ENCODE measurements at regions not wholly inside any gene's neighbourhood (a gene's known extent, or its start where the extent isn't known, plus 50 kb on each side); places are given as distances from the start of the nearest gene placed in this dataset.
"Not testable (repeated sequence)": the region's sequence is repeated elsewhere in the genome, so short reads cannot be mapped to it uniquely, and the experiment has no call there.

GRCh38 chr17:30709561-30710275 is 114.8 kb downstream of the CRLF3 start:
- not testable (repeated sequence) for TF ChIP-seq BHLHE40, CTBP1 (IDR thresholded peaks at IDR 0.05; ENCODE audit: borderline replicate concordance)
